Coronary artery (tissue), 2 donors: ENCODE measurements at regions not wholly inside any gene's neighbourhood (a gene's known extent, or its start where the extent isn't known, plus 50 kb on each side); places are given as distances from the start of the nearest gene placed in this dataset.

Source experiments
- DNase-seq: peaks from one replicate; pipeline ENCODE4 v3.0.0-alpha.2; 2017; ENCODE audit warnings: low spot score
- H3K27ac ChIP-seq, 2 donors: fragments of 200-600 bp; sonication (generic); one replicate each; pipeline ENCODE4 v1.5.1; 2016 to 2019
- H3K4me3 ChIP-seq: fragments of 200-600 bp; sonication (generic); 2 replicates; pipeline ENCODE4 v1.5.1; 2016; ENCODE audit warnings: mild to moderate bottlenecking, moderate library complexity
- CTCF ChIP-seq: fragments of 200-600 bp; sonication (generic); IDR thresholded peaks from one replicate; pipeline ENCODE4 v1.5.1; 2019; ENCODE audit warnings: antibody characterized with exemption

GRCh38 chr15:95644100-95644875 lies 686.2 kb upstream of the NR2F2 start:
- H3K27ac ChIP-seq: no peak overlapping the region
- TF ChIP-seq CTCF: no peak
- H3K4me3 ChIP-seq: no peak overlapping the region
- no peak for DNase-seq

GRCh38 chr15:95645791-95646338 lies 684.6 kb upstream of the NR2F2 start:
- TF ChIP-seq CTCF: no peak
- no peak for DNase-seq

GRCh38 chr15:95646484-95647273 lies 683.8 kb upstream of the NR2F2 start:
- no peak overlapping the region for H3K27ac ChIP-seq

More at GRCh38 chr15:95645791-95646338, 684.6 kb upstream of the NR2F2 start:
- Histone ChIP-seq H3K27ac (no peak overlapping the region), H3K4me3 (no peak overlapping the region)

GRCh38 chr15:95647531-95648277 lies 682.8 kb upstream of the NR2F2 start:
- no peak overlapping the region for H3K27ac ChIP-seq
- H3K4me3 ChIP-seq: no peak overlapping the region
- DNase-seq: no peak
- no peak for TF ChIP-seq CTCF

More at GRCh38 chr15:95646484-95647273, 683.8 kb upstream of the NR2F2 start:
- TF ChIP-seq CTCF: no peak
- H3K4me3 ChIP-seq: no peak overlapping the region
- no peak for DNase-seq

- no peak overlapping the region for H3K4me3 ChIP-seq
- H3K27ac ChIP-seq: no peak overlapping the region
- no peak for TF ChIP-seq CTCF
- DNase-seq: no peak
Observed at GRCh38 chr15:95653361-95653805, 677.1 kb upstream of the NR2F2 start.

GRCh38 chr15:95655089-95655607 lies 675.4 kb upstream of the NR2F2 start:
- no peak overlapping the region for H3K27ac ChIP-seq
- TF ChIP-seq CTCF: no peak
- no peak overlapping the region for H3K4me3 ChIP-seq
- DNase-seq: no peak
